Omental fat pad (tissue), 3 donors: ENCODE measurements at regions not wholly inside any gene's neighbourhood (a gene's known extent, or its start where the extent isn't known, plus 50 kb on each side); places are given as distances from the start of the nearest gene placed in this dataset.

Experiments used
- ATAC-seq: fragments of 150-250 bp; one replicate; pipeline ENCODE4 v1.9.1; 2016; ENCODE audit warnings: mild to moderate bottlenecking, moderate library complexity; ENCODE audit not compliant: low FRiP score
- DNase-seq: peaks from one replicate; pipeline ENCODE4 v3.0.0-alpha.2; 2019; ENCODE audit warnings: low spot score
- CTCF ChIP-seq, 3 donors: fragments of 450-650 bp; IDR thresholded peaks; one replicate each; pipeline ENCODE4 v1.5.1; 2016 to 2017; ENCODE audit warnings: antibody characterized with exemption in 3 of 3, mild to moderate bottlenecking in 3 of 3, moderate library complexity in 2 of 3

DNA sequence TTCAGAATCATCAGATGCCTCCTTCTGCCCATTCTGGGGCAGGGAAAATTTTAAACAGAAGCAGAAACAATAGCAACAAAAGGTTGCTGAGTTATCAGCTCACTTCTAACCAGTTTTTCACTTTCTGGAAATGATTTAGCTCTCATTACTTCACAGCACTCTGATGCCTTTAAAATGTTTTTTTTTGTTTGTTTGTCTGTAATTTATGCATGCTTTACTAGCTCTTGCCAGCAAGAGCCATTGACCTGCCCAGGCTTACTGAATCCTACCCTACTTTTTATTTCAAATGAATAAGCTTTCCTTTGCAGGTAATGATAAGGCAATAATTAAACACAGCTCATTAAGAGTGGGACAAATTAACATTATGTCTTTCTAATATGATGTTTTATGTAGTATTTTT lies 466.1 kb upstream of the NOVA1 start:
- DNase-seq (no peak), ATAC-seq (no peak)
- no peak for TF ChIP-seq CTCF (IDR thresholded peaks at IDR 0.05)

GRCh38 chr14:27065886-27066285 lies 468.1 kb upstream of the NOVA1 start:
- no peak for DNase-seq
- ATAC-seq, result no peak
- no peak for TF ChIP-seq CTCF (IDR thresholded peaks at IDR 0.05)

GRCh38 chr14:27067961-27068360 lies 470.1 kb upstream of the NOVA1 start:
- TF ChIP-seq CTCF (IDR thresholded peaks at IDR 0.05), result no peak
- DNase-seq, result no peak

GRCh38 chr14:27072589-27072988 lies 474.8 kb upstream of the NOVA1 start:
- no peak for TF ChIP-seq CTCF (IDR thresholded peaks at IDR 0.05)
- no peak for DNase-seq

More at GRCh38 chr14:27067961-27068360, 470.1 kb upstream of the NOVA1 start:
- no peak for ATAC-seq

GRCh38 chr14:27075503-27075902 lies 477.7 kb upstream of the NOVA1 start:
- DNase-seq, result no peak
- TF ChIP-seq CTCF (IDR thresholded peaks at IDR 0.05), result no peak
- no peak for ATAC-seq

More at GRCh38 chr14:27072589-27072988, 474.8 kb upstream of the NOVA1 start:
- no peak for ATAC-seq

- no peak for DNase-seq
- no peak for TF ChIP-seq CTCF (IDR thresholded peaks at IDR 0.05)
- no peak for ATAC-seq
These were observed 479.4 kb upstream of the NOVA1 start for GRCh38 chr14:27077214-27077613.

DNA sequence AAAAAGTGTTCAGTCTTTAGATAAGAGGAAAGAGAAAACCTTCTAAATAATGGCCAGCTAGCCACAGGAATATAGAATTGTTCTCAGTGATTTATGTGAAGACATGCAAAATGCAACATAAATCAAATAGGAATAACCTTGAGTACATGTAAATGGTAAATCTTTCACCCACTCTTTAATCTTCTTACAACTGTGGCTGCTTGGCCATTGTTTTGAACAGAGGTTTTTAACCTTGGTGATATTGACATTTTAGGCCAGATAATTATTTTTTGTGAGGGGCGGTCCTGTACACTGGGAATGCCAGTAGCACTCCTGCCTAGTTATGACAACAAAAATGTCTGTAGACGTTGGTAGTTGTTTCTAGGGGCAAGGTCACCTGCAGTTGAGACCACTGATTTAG lies 479.9 kb upstream of the NOVA1 start:
- ATAC-seq (no peak), DNase-seq (no peak)
- no peak for TF ChIP-seq CTCF (IDR thresholded peaks at IDR 0.05)
